Sigmoid colon (tissue), 4 donors: ENCODE measurements at regions not wholly inside any gene's neighbourhood (a gene's known extent, or its start where the extent isn't known, plus 50 kb on each side); places are given as distances from the start of the nearest gene placed in this dataset.

Experiments
- POLR2AphosphoS5 ChIP-seq, 4 donors: sonication (generic); formaldehyde crosslinking; IDR thresholded peaks; one replicate each; pipeline ENCODE4 v1.6.1; 2017; ENCODE audit warnings: antibody characterized with exemption in 4 of 4
- TF ChIP-seq, protein P1 (sequence below), 4 experiments: fragments of 450-650 bp in 3 of 4; fragments of 200-600 bp in 1 of 4; IDR thresholded peaks; one replicate each; pipeline ENCODE4 v1.5.1; 2016 to 2019; ENCODE audit warnings: antibody characterized with exemption in 4 of 4, mild to moderate bottlenecking in 3 of 4, moderate library complexity in 2 of 4

DNA sequence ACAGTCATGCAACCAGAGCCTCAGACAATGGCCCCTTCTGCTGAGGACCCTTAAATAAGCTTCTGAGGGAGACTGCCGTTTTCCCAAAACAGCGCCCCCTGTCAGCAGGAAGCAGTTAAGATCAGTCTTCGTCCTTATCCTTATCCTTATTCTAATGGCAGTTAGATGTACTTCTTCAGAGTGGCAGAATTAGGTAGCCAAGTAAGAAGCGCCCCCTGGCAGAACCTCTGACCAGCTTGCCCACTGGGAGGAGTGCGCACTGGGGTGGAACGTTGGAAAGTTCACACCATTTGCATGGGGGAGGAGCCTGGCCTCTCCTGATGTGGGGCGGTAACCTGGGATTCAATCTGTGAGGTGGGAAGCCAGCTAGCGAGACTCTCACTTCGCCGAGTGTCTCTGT lies 133.6 kb upstream of the QRFPR start:
- TF ChIP-seq, protein P1, sequence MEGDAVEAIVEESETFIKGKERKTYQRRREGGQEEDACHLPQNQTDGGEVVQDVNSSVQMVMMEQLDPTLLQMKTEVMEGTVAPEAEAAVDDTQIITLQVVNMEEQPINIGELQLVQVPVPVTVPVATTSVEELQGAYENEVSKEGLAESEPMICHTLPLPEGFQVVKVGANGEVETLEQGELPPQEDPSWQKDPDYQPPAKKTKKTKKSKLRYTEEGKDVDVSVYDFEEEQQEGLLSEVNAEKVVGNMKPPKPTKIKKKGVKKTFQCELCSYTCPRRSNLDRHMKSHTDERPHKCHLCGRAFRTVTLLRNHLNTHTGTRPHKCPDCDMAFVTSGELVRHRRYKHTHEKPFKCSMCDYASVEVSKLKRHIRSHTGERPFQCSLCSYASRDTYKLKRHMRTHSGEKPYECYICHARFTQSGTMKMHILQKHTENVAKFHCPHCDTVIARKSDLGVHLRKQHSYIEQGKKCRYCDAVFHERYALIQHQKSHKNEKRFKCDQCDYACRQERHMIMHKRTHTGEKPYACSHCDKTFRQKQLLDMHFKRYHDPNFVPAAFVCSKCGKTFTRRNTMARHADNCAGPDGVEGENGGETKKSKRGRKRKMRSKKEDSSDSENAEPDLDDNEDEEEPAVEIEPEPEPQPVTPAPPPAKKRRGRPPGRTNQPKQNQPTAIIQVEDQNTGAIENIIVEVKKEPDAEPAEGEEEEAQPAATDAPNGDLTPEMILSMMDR (IDR thresholded peaks at IDR 0.05): no peak
- TF ChIP-seq POLR2AphosphoS5 (IDR thresholded peaks at IDR 0.05): no peak
